ENCODE measurements at regions not wholly inside any gene's neighbourhood (a gene's known extent, or its start where the extent isn't known, plus 50 kb on each side); places are given as distances from the start of the nearest gene placed in this dataset.

DNA sequence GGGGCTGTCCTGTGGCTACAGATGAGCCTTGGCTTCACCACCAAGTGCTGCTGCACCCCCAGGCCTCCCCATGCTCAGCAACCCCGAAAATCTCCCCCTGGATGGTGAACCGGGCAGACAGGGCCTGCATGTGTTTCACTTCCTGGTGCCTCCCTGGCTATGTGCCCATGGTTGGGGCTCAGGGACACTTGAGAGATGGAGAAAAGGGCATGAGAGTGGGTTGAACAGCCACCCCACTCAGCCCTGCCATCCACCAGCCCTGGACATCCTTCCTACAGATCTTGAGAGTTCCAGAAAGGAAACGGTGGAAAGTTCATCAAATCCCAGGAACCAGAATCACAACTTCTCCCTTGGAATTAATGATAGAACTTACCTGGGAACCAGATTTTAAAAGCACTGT, 74.7 kb upstream of the TEX51 start:
- TF ChIP-seq, protein P1, sequence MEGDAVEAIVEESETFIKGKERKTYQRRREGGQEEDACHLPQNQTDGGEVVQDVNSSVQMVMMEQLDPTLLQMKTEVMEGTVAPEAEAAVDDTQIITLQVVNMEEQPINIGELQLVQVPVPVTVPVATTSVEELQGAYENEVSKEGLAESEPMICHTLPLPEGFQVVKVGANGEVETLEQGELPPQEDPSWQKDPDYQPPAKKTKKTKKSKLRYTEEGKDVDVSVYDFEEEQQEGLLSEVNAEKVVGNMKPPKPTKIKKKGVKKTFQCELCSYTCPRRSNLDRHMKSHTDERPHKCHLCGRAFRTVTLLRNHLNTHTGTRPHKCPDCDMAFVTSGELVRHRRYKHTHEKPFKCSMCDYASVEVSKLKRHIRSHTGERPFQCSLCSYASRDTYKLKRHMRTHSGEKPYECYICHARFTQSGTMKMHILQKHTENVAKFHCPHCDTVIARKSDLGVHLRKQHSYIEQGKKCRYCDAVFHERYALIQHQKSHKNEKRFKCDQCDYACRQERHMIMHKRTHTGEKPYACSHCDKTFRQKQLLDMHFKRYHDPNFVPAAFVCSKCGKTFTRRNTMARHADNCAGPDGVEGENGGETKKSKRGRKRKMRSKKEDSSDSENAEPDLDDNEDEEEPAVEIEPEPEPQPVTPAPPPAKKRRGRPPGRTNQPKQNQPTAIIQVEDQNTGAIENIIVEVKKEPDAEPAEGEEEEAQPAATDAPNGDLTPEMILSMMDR (conservative IDR thresholded peaks at IDR 0.05; ENCODE audit: low read depth, low read length): no peak
- no peak for TF ChIP-seq EZH2 (IDR thresholded peaks at IDR 0.05; ENCODE audit: borderline replicate concordance, low read depth, low read length, poor library complexity, severe bottlenecking)

All from A673 (cell line).